K562 (cell line): ENCODE measurements at regions not wholly inside any gene's neighbourhood (a gene's known extent, or its start where the extent isn't known, plus 50 kb on each side); places are given as distances from the start of the nearest gene placed in this dataset.

Experiments
- PHF20 ChIP-seq: fragments of 450-650 bp; IDR thresholded peaks from 2 replicates; pipeline ENCODE4 v1.6.1; 2018; ENCODE audit not compliant: partially characterized antibody
- POLR2AphosphoS2 ChIP-seq: IDR thresholded peaks from 2 replicates; pipeline ENCODE4 v1.6.1; 2012; ENCODE audit warnings: low read length, improper control_type of control experiment
- SMAD3 ChIP-seq: fragments of 450-650 bp; formaldehyde crosslinking; conservative IDR thresholded peaks from 2 replicates; pipeline ENCODE4 v1.4.0; 2020; ENCODE audit warnings: mild to moderate bottlenecking
- SOX6 ChIP-seq: fragments of 450-650 bp; IDR thresholded peaks from 2 replicates; pipeline ENCODE4 v1.6.1; 2014; ENCODE audit warnings: mild to moderate bottlenecking
- SRF ChIP-seq, 2 experiments: fragments of 250-450, 450-650 bp in 1 of 2; sonication (Bioruptor Pico) in 1 of 2; sonication (generic) in 1 of 2; formaldehyde crosslinking; IDR thresholded peaks; 2 replicates each; pipeline versions ENCODE4 v1.5.0 to v1.5.1; 2020 to 2022; ENCODE audit warnings: mild to moderate bottlenecking in 1 of 2, missing genetic modification reagents in 1 of 2
- STAT5B ChIP-seq: fragments of 250-450 bp; sonication (Bioruptor Pico); IDR thresholded peaks from 2 replicates; pipeline ENCODE4 v1.8.0; 2021; ENCODE audit warnings: mild to moderate bottlenecking, inconsistent platforms
- USF2 ChIP-seq: sonication (generic); formaldehyde crosslinking; IDR thresholded peaks from 2 replicates; pipeline ENCODE4 v1.5.0; 2020; ENCODE audit warnings: missing genetic modification reagents
- ZKSCAN3 ChIP-seq: fragments of 250-450 bp; sonication (Bioruptor Pico); IDR thresholded peaks from 2 replicates; pipeline ENCODE4 v1.4.0; 2020
- TF ChIP-seq, protein P1 (sequence below), 2 experiments: fragments of 450-650 bp in 1 of 2; sonication (generic) in 1 of 2; formaldehyde crosslinking in 1 of 2; IDR thresholded peaks in 1 of 2; conservative IDR thresholded peaks in 1 of 2; 2 replicates each; pipeline versions ENCODE4 v1.6.1 to v1.8.1; 2016 to 2023; ENCODE audit warnings: mild to moderate bottlenecking in 2 of 2, moderate library complexity in 2 of 2, inconsistent platforms in 1 of 2, missing genetic modification reagents in 1 of 2
- TF ChIP-seq, protein P2 (sequence below): fragments of 250-450 bp; sonication (Bioruptor Pico); IDR thresholded peaks from 2 replicates; pipeline ENCODE4 v1.5.0; 2021; ENCODE audit warnings: mild to moderate bottlenecking, borderline replicate concordance

DNA sequence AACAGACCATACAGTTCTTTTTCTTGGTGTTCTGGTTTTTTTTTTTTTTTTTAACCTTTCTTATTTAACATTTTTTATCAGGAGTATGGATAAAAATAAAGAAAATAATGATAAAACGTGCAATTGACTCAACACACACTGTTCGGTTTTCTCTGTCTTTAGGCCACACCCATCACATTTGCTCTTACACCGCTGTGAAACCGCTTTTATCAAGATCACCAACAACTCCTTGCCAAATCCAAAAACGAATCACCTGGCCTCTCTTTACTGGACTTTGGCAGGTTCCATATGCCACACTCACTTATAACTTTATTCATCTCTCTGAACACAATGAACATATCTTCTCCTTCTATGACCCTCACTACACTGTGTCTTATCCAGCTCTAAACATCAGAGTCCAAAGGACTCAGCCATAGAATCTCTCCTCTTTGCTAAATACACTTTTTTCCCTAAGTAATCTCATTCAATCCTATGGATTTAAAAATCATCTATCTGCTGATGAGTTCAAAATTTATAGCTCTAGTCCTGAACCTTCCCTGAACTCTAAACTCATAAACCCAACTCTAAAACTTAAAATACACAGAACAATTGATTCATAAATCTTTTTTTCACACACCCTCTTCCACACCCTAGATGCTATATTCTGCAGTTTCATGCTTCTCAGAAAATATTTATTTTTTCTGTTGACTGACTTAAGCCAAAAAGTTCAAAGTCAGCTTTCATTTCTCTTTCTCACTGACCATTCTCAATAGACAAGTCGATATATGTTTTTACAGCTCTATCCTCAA lies 800.6 kb upstream of the SOX9 start (continued):
- TF ChIP-seq, protein P1, sequence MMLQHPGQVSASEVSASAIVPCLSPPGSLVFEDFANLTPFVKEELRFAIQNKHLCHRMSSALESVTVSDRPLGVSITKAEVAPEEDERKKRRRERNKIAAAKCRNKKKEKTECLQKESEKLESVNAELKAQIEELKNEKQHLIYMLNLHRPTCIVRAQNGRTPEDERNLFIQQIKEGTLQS (IDR thresholded peaks at IDR 0.05) = no peak
- TF ChIP-seq, protein P1 (CRISPR knock-in tag; conservative IDR thresholded peaks at IDR 0.05) = no peak
- TF ChIP-seq SRF (CRISPR knock-in tag; IDR thresholded peaks at IDR 0.05) = no peak
- no peak for TF ChIP-seq USF2
- TF ChIP-seq SMAD3 (CRISPR knock-in tag) = no peak
- TF ChIP-seq STAT5B (CRISPR knock-in tag) = no peak
- no peak for TF ChIP-seq PHF20
- no peak for TF ChIP-seq ZKSCAN3 (CRISPR knock-in tag)
- no peak for TF ChIP-seq POLR2AphosphoS2
- TF ChIP-seq, protein P2, sequence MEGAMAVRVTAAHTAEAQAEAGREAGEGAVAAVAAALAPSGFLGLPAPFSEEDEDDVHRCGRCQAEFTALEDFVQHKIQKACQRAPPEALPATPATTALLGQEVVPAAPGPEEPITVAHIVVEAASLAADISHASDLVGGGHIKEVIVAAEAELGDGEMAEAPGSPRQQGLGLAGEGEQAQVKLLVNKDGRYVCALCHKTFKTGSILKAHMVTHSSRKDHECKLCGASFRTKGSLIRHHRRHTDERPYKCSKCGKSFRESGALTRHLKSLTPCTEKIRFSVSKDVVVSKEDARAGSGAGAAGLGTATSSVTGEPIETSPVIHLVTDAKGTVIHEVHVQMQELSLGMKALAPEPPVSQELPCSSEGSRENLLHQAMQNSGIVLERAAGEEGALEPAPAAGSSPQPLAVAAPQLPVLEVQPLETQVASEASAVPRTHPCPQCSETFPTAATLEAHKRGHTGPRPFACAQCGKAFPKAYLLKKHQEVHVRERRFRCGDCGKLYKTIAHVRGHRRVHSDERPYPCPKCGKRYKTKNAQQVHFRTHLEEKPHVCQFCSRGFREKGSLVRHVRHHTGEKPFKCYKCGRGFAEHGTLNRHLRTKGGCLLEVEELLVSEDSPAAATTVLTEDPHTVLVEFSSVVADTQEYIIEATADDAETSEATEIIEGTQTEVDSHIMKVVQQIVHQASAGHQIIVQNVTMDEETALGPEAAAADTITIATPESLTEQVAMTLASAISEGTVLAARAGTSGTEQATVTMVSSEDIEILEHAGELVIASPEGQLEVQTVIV (CRISPR knock-in tag) = no peak
- no peak for TF ChIP-seq SOX6
- TF ChIP-seq, all 486 proteins: peak for 0
